ENCODE measurements at regions not wholly inside any gene's neighbourhood (a gene's known extent, or its start where the extent isn't known, plus 50 kb on each side); places are given as distances from the start of the nearest gene placed in this dataset.

GRCh38 chr6:85363870-85364269 lies 86.0 kb upstream of the NT5E start:
- TF ChIP-seq CTCF (IDR thresholded peaks at IDR 0.05): no peak
- TF ChIP-seq EP300 (IDR thresholded peaks at IDR 0.05): no peak
- no peak for TF ChIP-seq POLR2A (IDR thresholded peaks at IDR 0.05)
- no peak for TF ChIP-seq POLR2AphosphoS5 (IDR thresholded peaks at IDR 0.05)

Data from sigmoid colon (tissue), 4 donors.